LNCaP clone FGC (cell line): ENCODE measurements at regions not wholly inside any gene's neighbourhood (a gene's known extent, or its start where the extent isn't known, plus 50 kb on each side); places are given as distances from the start of the nearest gene placed in this dataset.
A peak's percentile ranks its signal among the peaks of the same experiment; 100 is the strongest.

Experiments
- DNase-seq: peaks from one replicate; pipeline ENCODE4 v3.0.0-alpha.2; 2011; ENCODE audit warnings: low read depth
- H3K4me3 ChIP-seq: 2 replicates; pipeline ENCODE4 v1.5.1; 2011; ENCODE audit warnings: mild to moderate bottlenecking, low read depth, low read length, control low read depth
- CTCF ChIP-seq: IDR thresholded peaks from 2 replicates; pipeline ENCODE4 v1.5.1; 2012; ENCODE audit warnings: mild to moderate bottlenecking; ENCODE audit not compliant: control insufficient read depth, insufficient read depth; ENCODE audit errors: extremely low read depth

GRCh38 chr18:11533513-11533890, 75.9 kb upstream of the SLC35G4 start:
- DNase-seq = no peak
- no peak overlapping the region for H3K4me3 ChIP-seq
- TF ChIP-seq CTCF = 0 out of 2 replicates have a peak, but pooled peaks have one; percentile 18

- no peak overlapping the region for H3K4me3 ChIP-seq
- TF ChIP-seq CTCF = no peak
- no peak for DNase-seq
These were observed 76.5 kb upstream of the SLC35G4 start for GRCh38 chr18:11532758-11533512.

GRCh38 chr18:11529081-11529480, 80.3 kb upstream of the SLC35G4 start:
- no peak for DNase-seq

GRCh38 chr18:11526675-11527074, 82.7 kb upstream of the SLC35G4 start:
- no peak overlapping the region for H3K4me3 ChIP-seq
- DNase-seq = no peak
- TF ChIP-seq CTCF = no peak

More at GRCh38 chr18:11529081-11529480, 80.3 kb upstream of the SLC35G4 start:
- no peak for TF ChIP-seq CTCF
- H3K4me3 ChIP-seq = no peak overlapping the region

GRCh38 chr18:11523804-11524203, 85.6 kb upstream of the SLC35G4 start:
- H3K4me3 ChIP-seq = no peak overlapping the region
- no peak for DNase-seq
- no peak for TF ChIP-seq CTCF

GRCh38 chr18:11522992-11523391, 86.4 kb upstream of the SLC35G4 start:
- DNase-seq = no peak
- no peak for TF ChIP-seq CTCF

GRCh38 chr18:11521853-11522252, 87.5 kb upstream of the SLC35G4 start:
- no peak for TF ChIP-seq CTCF
- no peak overlapping the region for H3K4me3 ChIP-seq
- no peak for DNase-seq

More at GRCh38 chr18:11522992-11523391, 86.4 kb upstream of the SLC35G4 start:
- H3K4me3 ChIP-seq = no peak overlapping the region
